OCI-LY7 (cell line): ENCODE measurements at regions not wholly inside any gene's neighbourhood (a gene's known extent, or its start where the extent isn't known, plus 50 kb on each side); places are given as distances from the start of the nearest gene placed in this dataset.

Experiments used
- BruUV-seq: library from RNA; stranded (reverse); fragments of 400-500 nt; replicated peaks from 2 replicates; lab custom pipeline; 2021; lab: Mats Ljungman, UMichigan
- CTCF ChIA-PET: fragments of 300-600 bp; sonication (Branson Sonifier 250); formaldehyde crosslinking; loops from one replicate; lab custom pipeline; 2022; ENCODE audit warnings: antibody characterized with exemption; ENCODE audit not compliant: unreplicated experiment; lab: Charles Lee
- POLR2A ChIA-PET: fragments of 300-600 bp; sonication (Branson Sonifier 250); formaldehyde crosslinking; loops from one replicate; lab custom pipeline; 2022; ENCODE audit warnings: antibody characterized with exemption; lab: Charles Lee
- DNase-seq: peaks from one replicate; pipeline ENCODE4 v3.0.0-alpha.2; 2015; ENCODE audit warnings: low spot score
- H2AFZ ChIP-seq: fragments of 200-600 bp; sonication (generic), shearing (Covaris generic); 2 replicates; pipeline ENCODE4 v1.6.1; 2014; ENCODE audit warnings: mild to moderate bottlenecking, antibody characterized with exemption, low read length, moderate library complexity
- H3K27ac ChIP-seq: fragments of 200-600 bp; sonication (generic); 2 replicates; pipeline ENCODE4 v1.5.1; 2014; ENCODE audit warnings: mixed run types, low read depth, mild to moderate bottlenecking, moderate library complexity, low read length, inconsistent platforms; ENCODE audit not compliant: poor library complexity, severe bottlenecking
- H3K36me3 ChIP-seq: fragments of 200-600 bp; sonication (generic); 2 replicates; pipeline ENCODE4 v1.6.1; 2014; ENCODE audit warnings: mild to moderate bottlenecking, antibody characterized with exemption, low read length, moderate library complexity, mixed read lengths; ENCODE audit not compliant: insufficient read depth
- H3K4me1 ChIP-seq: fragments of 200-600 bp; sonication (generic); 2 replicates; pipeline ENCODE4 v1.5.1; 2014; ENCODE audit warnings: mild to moderate bottlenecking, low read length; ENCODE audit not compliant: insufficient read depth, poor library complexity, severe bottlenecking
- H3K4me2 ChIP-seq: fragments of 200-600 bp; sonication (generic); 2 replicates; pipeline ENCODE4 v1.6.1; 2014; ENCODE audit warnings: mild to moderate bottlenecking, low read length
- H3K4me3 ChIP-seq: fragments of 200-600 bp; sonication (generic); 2 replicates; pipeline ENCODE4 v1.5.1; 2014; ENCODE audit warnings: mild to moderate bottlenecking, low read depth, low read length; ENCODE audit not compliant: poor library complexity, severe bottlenecking
- H3K79me2 ChIP-seq: fragments of 200-600 bp; sonication (generic); 2 replicates; pipeline ENCODE4 v1.6.1; 2016; ENCODE audit warnings: low read depth, mild to moderate bottlenecking, low read length, moderate library complexity, mixed read lengths; ENCODE audit not compliant: insufficient read depth
- H3K9me2 ChIP-seq: fragments of 200-600 bp; sonication (generic); 2 replicates; pipeline ENCODE4 v1.6.1; 2016; ENCODE audit warnings: mild to moderate bottlenecking, low read length, mixed read lengths; ENCODE audit not compliant: insufficient read depth
- H3K9me3 ChIP-seq: fragments of 200-600 bp; sonication (generic); 2 replicates; pipeline ENCODE4 v1.6.1; 2014; ENCODE audit warnings: mild to moderate bottlenecking, mixed run types, low read length, mixed read lengths
- H4K20me1 ChIP-seq: fragments of 200-600 bp; sonication (generic); 2 replicates; pipeline ENCODE4 v1.6.1; 2014; ENCODE audit warnings: mild to moderate bottlenecking, antibody characterized with exemption, low read length, moderate library complexity, mixed read lengths; ENCODE audit not compliant: insufficient read depth
- EZH2phosphoT487 ChIP-seq: fragments of 200-600 bp; sonication (generic); IDR thresholded peaks from 2 replicates; pipeline ENCODE4 v1.6.1; 2018; ENCODE audit warnings: low read depth, borderline replicate concordance, mild to moderate bottlenecking, mixed run types, antibody characterized with exemption, low read length, moderate library complexity, mixed read lengths
- intact Hi-C: fragments of 100-400 bp; cut with micrococcal nuclease; formaldehyde crosslinking; loops from one replicate; pipeline ENCODE4 v1.10.0; 2022; ENCODE audit not compliant: unreplicated experiment
- TF ChIP-seq, protein P1 (sequence below): fragments of 200-600 bp; sonication (generic); conservative IDR thresholded peaks from 2 replicates; pipeline ENCODE4 v1.5.1; 2014; ENCODE audit warnings: mild to moderate bottlenecking, antibody characterized with exemption, low read length, moderate library complexity, mixed read lengths

DNA sequence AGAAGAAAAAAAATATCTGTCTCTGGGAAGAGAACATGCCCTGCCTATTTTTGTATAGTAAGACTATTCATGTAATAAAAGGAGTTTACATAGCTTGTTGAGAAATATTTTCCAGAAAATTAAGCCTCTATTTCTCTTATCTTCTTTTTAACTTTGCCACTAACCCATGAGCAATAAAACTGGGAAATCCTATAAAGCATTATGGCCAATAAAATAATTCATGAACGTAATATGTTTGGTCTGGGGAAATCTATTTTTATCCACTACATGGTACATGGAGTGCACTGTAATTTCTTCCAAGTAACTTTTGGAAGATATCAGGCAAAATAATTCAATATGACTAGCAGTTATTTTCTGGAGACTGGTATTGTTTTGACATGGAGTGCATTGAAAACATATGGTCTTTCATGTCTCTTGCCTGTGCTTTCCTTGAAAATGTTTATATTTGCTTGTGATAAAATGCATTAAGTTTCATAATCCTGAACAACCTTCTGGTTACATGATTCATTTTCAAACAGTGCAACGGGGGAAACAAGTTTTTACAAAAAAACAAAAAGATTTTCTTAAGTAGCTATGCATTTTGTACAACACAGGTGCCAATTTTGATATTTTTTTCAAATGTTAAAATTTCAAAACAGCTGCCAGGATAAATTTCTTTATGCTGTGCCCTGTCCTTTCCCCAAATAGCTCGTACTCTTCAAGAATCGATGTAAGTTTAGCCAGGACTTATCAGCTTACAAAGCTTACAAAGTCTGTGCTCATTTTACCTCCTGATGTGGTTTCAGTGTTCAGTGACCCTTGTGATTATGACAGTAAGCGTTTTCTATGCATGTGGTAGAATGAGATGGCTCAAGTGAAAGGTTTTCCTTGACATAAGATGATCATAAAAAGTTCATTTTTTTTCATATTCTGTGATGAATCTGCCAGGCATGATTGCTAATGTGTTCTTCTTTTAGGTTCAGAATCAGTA is 194.5 kb downstream of the UBE2E3 start:
- Histone ChIP-seq H3K79me2 (no peaks in the 10 kb centered on the region), H3K4me2 (no peak overlapping the region), H2AFZ (no peak overlapping the region), H3K9me2 (no peaks in the 10 kb centered on the region), H3K27ac (no peak overlapping the region), H3K36me3 (no peaks in the 10 kb centered on the region), H3K4me3 (no peak overlapping the region), H4K20me1 (no peaks in the 10 kb centered on the region), H3K9me3 (no peaks in the 10 kb centered on the region), H3K4me1 (no peaks in the 10 kb centered on the region)
- no peak for DNase-seq
- BruUV-seq, result no TSS peak
- TF ChIP-seq, protein P1, sequence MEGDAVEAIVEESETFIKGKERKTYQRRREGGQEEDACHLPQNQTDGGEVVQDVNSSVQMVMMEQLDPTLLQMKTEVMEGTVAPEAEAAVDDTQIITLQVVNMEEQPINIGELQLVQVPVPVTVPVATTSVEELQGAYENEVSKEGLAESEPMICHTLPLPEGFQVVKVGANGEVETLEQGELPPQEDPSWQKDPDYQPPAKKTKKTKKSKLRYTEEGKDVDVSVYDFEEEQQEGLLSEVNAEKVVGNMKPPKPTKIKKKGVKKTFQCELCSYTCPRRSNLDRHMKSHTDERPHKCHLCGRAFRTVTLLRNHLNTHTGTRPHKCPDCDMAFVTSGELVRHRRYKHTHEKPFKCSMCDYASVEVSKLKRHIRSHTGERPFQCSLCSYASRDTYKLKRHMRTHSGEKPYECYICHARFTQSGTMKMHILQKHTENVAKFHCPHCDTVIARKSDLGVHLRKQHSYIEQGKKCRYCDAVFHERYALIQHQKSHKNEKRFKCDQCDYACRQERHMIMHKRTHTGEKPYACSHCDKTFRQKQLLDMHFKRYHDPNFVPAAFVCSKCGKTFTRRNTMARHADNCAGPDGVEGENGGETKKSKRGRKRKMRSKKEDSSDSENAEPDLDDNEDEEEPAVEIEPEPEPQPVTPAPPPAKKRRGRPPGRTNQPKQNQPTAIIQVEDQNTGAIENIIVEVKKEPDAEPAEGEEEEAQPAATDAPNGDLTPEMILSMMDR, result no peak
- no peak for TF ChIP-seq EZH2phosphoT487
- ChIA-PET POLR2A (interaction anchor here (0.7 kb wide), 1 partner anchor 1028 kb away, joined by 3 read pairs; no protein-coding TSS in a partner anchor), CTCF (no interaction called here)
- intact Hi-C loops, result loop anchor here (5.0 kb wide), 1 partner anchor 282 kb away; the partner anchor contains the start of gene ITGA4

DNA sequence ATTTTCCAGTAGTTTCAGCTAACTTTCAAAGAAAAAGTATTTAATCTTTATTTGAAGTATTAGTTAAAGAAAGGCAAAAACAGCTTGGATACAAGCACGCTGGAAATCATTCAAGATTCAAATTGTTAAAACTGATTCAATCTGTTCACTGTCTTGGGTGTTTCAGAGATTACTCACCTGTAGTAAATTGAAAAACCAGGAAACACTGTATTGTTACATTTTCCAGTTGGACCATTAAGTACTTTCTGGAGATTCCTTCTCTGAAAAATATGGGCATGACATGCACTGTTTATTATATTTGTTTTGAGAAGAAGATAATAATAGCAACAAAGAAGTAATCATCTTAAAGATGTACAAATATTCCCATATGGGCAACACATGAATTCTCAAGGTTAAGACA is 196.1 kb downstream of the UBE2E3 start:
- TF ChIP-seq, protein P1, result no peak
- no peak for TF ChIP-seq EZH2phosphoT487
- BruUV-seq, result no TSS peak
- Histone ChIP-seq H3K4me2 (no peak overlapping the region), H3K9me3 (no peaks in the 10 kb centered on the region), H2AFZ (no peak overlapping the region), H3K36me3 (no peaks in the 10 kb centered on the region), H4K20me1 (no peaks in the 10 kb centered on the region), H3K4me3 (no peak overlapping the region), H3K79me2 (no peaks in the 10 kb centered on the region), H3K4me1 (no peaks in the 10 kb centered on the region), H3K9me2 (no peaks in the 10 kb centered on the region), H3K27ac (no peak overlapping the region)
- intact Hi-C loops, result loop anchor here (5.0 kb wide), 1 partner anchor 281 kb away; the partner anchor contains the start of gene ITGA4
- DNase-seq, result no peak
- POLR2A ChIA-PET, result interaction anchor here (0.7 to 1.2 kb wide), 2 partner anchors 41 to 515 kb away, joined by 3 to 5 read pairs; no protein-coding TSS in a partner anchor
- CTCF ChIA-PET, result no interaction called here
